Lower lobe of right lung (tissue), 2 donors: ENCODE measurements at regions not wholly inside any gene's neighbourhood (a gene's known extent, or its start where the extent isn't known, plus 50 kb on each side); places are given as distances from the start of the nearest gene placed in this dataset.

Experiments used
- ATAC-seq, 2 donors: fragments of 200-7000 bp; cut with Tn5 transposase; one replicate each; pipeline ENCODE4 v1.9.1; 2020 to 2022; ENCODE audit warnings: mild to moderate bottlenecking in 2 of 2, moderate library complexity in 2 of 2
- DNase-seq: peaks from one replicate; pipeline ENCODE4 v3.0.0-alpha.2; 2020
- H3K27ac ChIP-seq: fragments of 200-600 bp; one replicate; pipeline ENCODE4 v1.8.0; 2022
- H3K27me3 ChIP-seq: fragments of 200-600 bp; one replicate; pipeline ENCODE4 v1.8.0; 2022; ENCODE audit warnings: low read depth
- H3K36me3 ChIP-seq: fragments of 200-600 bp; one replicate; pipeline ENCODE4 v1.8.0; 2022; ENCODE audit warnings: mild to moderate bottlenecking
- H3K4me1 ChIP-seq: fragments of 200-600 bp; one replicate; pipeline ENCODE4 v1.8.0; 2022
- H3K4me3 ChIP-seq: fragments of 200-600 bp; one replicate; pipeline ENCODE4 v1.8.0; 2022; ENCODE audit warnings: mild to moderate bottlenecking
- H3K9me3 ChIP-seq: fragments of 200-600 bp; one replicate; pipeline ENCODE4 v1.8.0; 2022
- intact Hi-C: fragments of 100-400 bp; cut with DNase I; formaldehyde crosslinking; loops from one replicate; pipeline ENCODE4 v1.11.0; 2022
- TF ChIP-seq, protein P1 (sequence below): fragments of 200-600 bp; IDR thresholded peaks from one replicate; pipeline ENCODE4 v1.8.0; 2022; ENCODE audit warnings: antibody characterized with exemption, mild to moderate bottlenecking
- donor health status: DM: no; HTN: yes; CAD: no; lungs with severe emphysema.

DNA sequence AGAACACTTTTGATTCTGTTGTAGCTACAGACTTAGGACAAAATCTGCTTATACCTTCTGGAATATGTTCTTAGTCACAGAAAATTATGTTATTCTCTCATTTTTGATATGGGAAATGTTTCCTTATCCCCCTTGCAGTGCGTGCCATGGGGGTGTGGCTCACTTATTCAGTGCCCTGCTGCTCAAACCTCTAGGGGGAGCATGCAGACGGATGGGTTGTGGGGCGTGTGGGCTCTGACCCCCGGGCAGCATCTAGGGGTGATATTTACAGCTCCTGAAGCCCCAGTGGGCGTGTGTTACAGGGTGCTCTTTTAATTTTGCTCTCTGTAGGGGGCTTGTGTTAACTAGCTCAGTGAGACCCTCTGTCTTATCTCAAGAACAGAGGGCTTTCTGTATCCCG is 61.3 kb upstream of the FERMT1 start:
- H3K27me3 ChIP-seq: no peaks in the 10 kb centered on the region
- no peak overlapping the region for H3K4me3 ChIP-seq
- H3K27ac ChIP-seq: no peak overlapping the region
- H3K9me3 ChIP-seq: no peaks in the 10 kb centered on the region
- DNase-seq (no peak), ATAC-seq (no peak)
- intact Hi-C loops: no loop called here
- no peaks in the 10 kb centered on the region for H3K4me1 ChIP-seq
- no peaks in the 10 kb centered on the region for H3K36me3 ChIP-seq
- TF ChIP-seq, protein P1, sequence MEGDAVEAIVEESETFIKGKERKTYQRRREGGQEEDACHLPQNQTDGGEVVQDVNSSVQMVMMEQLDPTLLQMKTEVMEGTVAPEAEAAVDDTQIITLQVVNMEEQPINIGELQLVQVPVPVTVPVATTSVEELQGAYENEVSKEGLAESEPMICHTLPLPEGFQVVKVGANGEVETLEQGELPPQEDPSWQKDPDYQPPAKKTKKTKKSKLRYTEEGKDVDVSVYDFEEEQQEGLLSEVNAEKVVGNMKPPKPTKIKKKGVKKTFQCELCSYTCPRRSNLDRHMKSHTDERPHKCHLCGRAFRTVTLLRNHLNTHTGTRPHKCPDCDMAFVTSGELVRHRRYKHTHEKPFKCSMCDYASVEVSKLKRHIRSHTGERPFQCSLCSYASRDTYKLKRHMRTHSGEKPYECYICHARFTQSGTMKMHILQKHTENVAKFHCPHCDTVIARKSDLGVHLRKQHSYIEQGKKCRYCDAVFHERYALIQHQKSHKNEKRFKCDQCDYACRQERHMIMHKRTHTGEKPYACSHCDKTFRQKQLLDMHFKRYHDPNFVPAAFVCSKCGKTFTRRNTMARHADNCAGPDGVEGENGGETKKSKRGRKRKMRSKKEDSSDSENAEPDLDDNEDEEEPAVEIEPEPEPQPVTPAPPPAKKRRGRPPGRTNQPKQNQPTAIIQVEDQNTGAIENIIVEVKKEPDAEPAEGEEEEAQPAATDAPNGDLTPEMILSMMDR: no peak

DNA sequence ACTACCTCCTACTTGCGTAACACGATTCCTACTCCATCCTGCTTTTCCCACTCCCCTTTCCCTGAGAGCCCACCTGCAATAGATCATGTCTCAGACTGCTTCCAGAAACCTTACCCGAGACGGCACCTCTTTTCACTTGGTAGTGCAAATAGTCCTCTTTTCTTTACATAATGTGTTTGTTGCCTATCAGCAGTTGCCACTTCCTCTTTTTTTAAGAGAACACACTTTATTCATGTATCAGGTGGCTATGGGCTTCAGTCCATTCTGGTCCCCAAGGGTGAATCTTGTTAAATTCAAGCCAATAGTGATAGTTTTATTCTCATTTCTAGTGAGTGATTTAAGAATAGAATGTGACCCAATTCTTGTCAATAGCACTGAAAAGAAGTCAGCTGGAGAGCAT is 57.7 kb upstream of the FERMT1 start:
- Histone ChIP-seq H3K27ac (no peak overlapping the region), H3K4me3 (no peak overlapping the region), H3K36me3 (no peaks in the 10 kb centered on the region), H3K9me3 (no peaks in the 10 kb centered on the region), H3K27me3 (no peaks in the 10 kb centered on the region), H3K4me1 (no peaks in the 10 kb centered on the region)
- ATAC-seq (no peak), DNase-seq (no peak)
- intact Hi-C loops: no loop called here
- TF ChIP-seq, protein P1: no peak

DNA sequence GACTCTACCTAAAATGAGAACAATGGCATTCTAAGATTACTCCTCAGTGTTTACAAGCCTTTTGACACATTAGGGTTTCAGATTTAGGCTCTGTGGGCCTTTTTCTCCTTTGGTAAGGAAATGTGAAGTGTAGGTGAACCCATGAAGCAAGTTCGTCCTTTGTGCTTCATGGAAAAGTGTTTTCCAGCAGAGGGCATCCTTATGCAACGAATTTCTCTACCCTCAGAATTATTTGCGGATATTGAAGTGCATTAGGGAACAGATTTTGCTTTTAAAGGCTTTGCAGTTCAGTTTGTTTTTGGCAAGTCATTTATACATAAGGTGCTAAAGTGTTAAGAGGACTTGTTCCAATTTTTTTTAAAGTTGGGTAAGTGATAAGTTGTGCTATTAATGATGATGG is 55.7 kb upstream of the FERMT1 start:
- Histone ChIP-seq H3K9me3 (no peaks in the 10 kb centered on the region), H3K4me1 (no peaks in the 10 kb centered on the region), H3K27me3 (no peaks in the 10 kb centered on the region), H3K4me3 (no peak overlapping the region), H3K27ac (no peak overlapping the region), H3K36me3 (no peaks in the 10 kb centered on the region)
- no peak for DNase-seq
- intact Hi-C loops: no loop called here
- ATAC-seq: no peak
- TF ChIP-seq, protein P1: peak; percentile 37

DNA sequence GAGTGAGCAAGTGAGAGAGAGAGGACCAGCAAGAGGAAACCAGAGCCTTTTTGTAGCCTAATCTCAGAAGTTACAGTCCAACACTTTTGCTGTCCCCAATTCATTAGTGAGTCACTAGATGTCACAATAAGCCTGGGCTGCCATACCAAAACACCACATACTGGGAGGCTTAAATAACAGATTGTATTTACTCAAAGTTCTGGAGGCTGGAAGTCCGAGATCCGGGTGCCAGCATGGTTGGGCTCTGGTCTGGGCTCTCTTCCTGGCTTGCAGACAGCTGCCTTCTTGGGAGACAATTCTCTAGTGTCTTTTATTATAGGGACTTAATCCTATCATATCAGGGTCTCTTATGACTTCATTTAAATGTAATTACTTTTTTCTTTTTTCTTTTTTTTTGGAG is 50.7 kb upstream of the FERMT1 start:
- TF ChIP-seq, protein P1: no peak
- Histone ChIP-seq H3K27ac (no peak overlapping the region), H3K4me1 (no peaks in the 10 kb centered on the region), H3K9me3 (no peaks in the 10 kb centered on the region), H3K36me3 (no peaks in the 10 kb centered on the region), H3K4me3 (no peak overlapping the region), H3K27me3 (no peaks in the 10 kb centered on the region)
- ATAC-seq (no peak), DNase-seq (no peak)
- intact Hi-C loops: no loop called here
